MM.1S (cell line): ENCODE measurements at regions not wholly inside any gene's neighbourhood (a gene's known extent, or its start where the extent isn't known, plus 50 kb on each side); places are given as distances from the start of the nearest gene placed in this dataset.

ENCODE experiments used
- DNase-seq: peaks from one replicate; pipeline ENCODE4 v3.0.0-alpha.2; 2015
- H2AFZ ChIP-seq: fragments of 300-600 bp; sonication (generic); 2 replicates; pipeline ENCODE4 v1.6.0; 2016; ENCODE audit warnings: antibody characterized with exemption, low read length
- H3F3A ChIP-seq: fragments of 300-600 bp; sonication (generic); 2 replicates; pipeline ENCODE4 v1.6.1; 2016; ENCODE audit warnings: mild to moderate bottlenecking, antibody characterized with exemption, low read length, moderate library complexity, mixed read lengths; ENCODE audit not compliant: insufficient read depth
- H3K27ac ChIP-seq: fragments of 300-600 bp; sonication (generic); 2 replicates; pipeline ENCODE4 v1.5.1; 2016; ENCODE audit warnings: mild to moderate bottlenecking, low read length
- H3K27me3 ChIP-seq: fragments of 300-600 bp; sonication (generic); replicated peaks from 2 replicates; pipeline ENCODE4 v1.6.0; 2016; ENCODE audit warnings: low read length; ENCODE audit not compliant: insufficient read depth
- H3K36me3 ChIP-seq: fragments of 300-600 bp; sonication (generic); replicated peaks from 2 replicates; pipeline ENCODE4 v1.6.1; 2016; ENCODE audit warnings: mild to moderate bottlenecking, low read length, mixed read lengths; ENCODE audit not compliant: insufficient read depth
- H3K4me1 ChIP-seq: fragments of 300-600 bp; sonication (generic); 2 replicates; pipeline ENCODE4 v1.6.1; 2016; ENCODE audit warnings: low read length, mixed read lengths
- H3K4me2 ChIP-seq: fragments of 300-600 bp; sonication (generic); 2 replicates; pipeline ENCODE4 v1.6.0; 2016; ENCODE audit warnings: low read depth, low read length
- H3K4me3 ChIP-seq: fragments of 300-600 bp; sonication (generic); 2 replicates; pipeline ENCODE4 v1.5.1; 2016; ENCODE audit warnings: low read length, mixed read lengths
- H3K79me2 ChIP-seq: fragments of 300-600 bp; sonication (generic); 2 replicates; pipeline ENCODE4 v1.6.1; 2016; ENCODE audit warnings: mixed run types, low read length, mixed read lengths
- H3K9ac ChIP-seq: fragments of 300-600 bp; sonication (generic); 2 replicates; pipeline ENCODE4 v1.6.1; 2016; ENCODE audit warnings: low read length, mixed read lengths
- H3K9me2 ChIP-seq: fragments of 300-600 bp; sonication (generic); replicated peaks from 2 replicates; pipeline ENCODE4 v1.6.1; 2016; ENCODE audit warnings: mild to moderate bottlenecking, low read length, mixed read lengths; ENCODE audit not compliant: insufficient read depth
- H3K9me3 ChIP-seq: fragments of 300-600 bp; sonication (generic); replicated peaks from 2 replicates; pipeline ENCODE4 v1.6.1; 2016; ENCODE audit warnings: mild to moderate bottlenecking, low read length, mixed read lengths; ENCODE audit not compliant: insufficient read depth
- H4K20me1 ChIP-seq: fragments of 300-600 bp; sonication (generic); 2 replicates; pipeline ENCODE4 v1.6.1; 2016; ENCODE audit warnings: mild to moderate bottlenecking, low read length, moderate library complexity, mixed read lengths; ENCODE audit not compliant: insufficient read depth
- EZH2 ChIP-seq: fragments of 300-600 bp; sonication (generic); optimal IDR thresholded peaks from 2 replicates; pipeline ENCODE3; 2017; ENCODE audit warnings: low read depth, mild to moderate bottlenecking, antibody characterized with exemption, low read length, mixed read lengths
- EZH2phosphoT487 ChIP-seq: fragments of 300-600 bp; sonication (generic); IDR thresholded peaks from 2 replicates; pipeline ENCODE4 v1.6.1; 2018; ENCODE audit warnings: antibody characterized with exemption, low read length
- TF ChIP-seq, protein P1 (sequence below): fragments of 300-600 bp; sonication (generic); IDR thresholded peaks from 2 replicates; pipeline ENCODE4 v1.5.1; 2016; ENCODE audit warnings: antibody characterized with exemption, low read length, mixed read lengths

DNA sequence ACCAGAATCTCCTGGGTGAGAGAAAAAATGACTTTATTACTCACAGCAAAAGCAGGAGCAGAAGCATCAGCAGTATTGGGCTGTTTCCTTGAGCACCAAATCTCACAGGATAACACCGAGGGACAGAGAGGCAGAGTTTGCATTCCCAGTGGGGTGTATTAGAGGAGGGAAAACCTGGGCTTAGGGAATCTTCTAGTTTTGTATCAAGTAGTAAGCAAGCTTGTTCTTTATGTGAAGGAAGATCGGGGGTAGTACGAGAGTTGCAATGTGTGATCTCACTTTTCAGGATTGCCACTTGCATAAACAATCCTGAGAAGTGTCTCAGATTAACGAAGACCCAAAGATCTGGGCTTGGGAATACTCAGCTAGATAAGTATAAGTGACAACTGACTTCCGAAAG, 1163.0 kb downstream of the TAF11L14 start:
- H3K4me2 ChIP-seq = no peak overlapping the region

GRCh38 chr5:18798058-18798457, 1163.8 kb downstream of the TAF11L14 start:
- H3K4me1 ChIP-seq = no peaks in the 10 kb centered on the region
- H3K36me3 ChIP-seq = no peaks in the 10 kb centered on the region
- H3K4me2 ChIP-seq = no peak overlapping the region
- no peak overlapping the region for H3K9ac ChIP-seq
- no peaks in the 10 kb centered on the region for H4K20me1 ChIP-seq
- TF ChIP-seq EZH2phosphoT487 = no peak
- TF ChIP-seq EZH2 = no peak
- TF ChIP-seq, protein P1, sequence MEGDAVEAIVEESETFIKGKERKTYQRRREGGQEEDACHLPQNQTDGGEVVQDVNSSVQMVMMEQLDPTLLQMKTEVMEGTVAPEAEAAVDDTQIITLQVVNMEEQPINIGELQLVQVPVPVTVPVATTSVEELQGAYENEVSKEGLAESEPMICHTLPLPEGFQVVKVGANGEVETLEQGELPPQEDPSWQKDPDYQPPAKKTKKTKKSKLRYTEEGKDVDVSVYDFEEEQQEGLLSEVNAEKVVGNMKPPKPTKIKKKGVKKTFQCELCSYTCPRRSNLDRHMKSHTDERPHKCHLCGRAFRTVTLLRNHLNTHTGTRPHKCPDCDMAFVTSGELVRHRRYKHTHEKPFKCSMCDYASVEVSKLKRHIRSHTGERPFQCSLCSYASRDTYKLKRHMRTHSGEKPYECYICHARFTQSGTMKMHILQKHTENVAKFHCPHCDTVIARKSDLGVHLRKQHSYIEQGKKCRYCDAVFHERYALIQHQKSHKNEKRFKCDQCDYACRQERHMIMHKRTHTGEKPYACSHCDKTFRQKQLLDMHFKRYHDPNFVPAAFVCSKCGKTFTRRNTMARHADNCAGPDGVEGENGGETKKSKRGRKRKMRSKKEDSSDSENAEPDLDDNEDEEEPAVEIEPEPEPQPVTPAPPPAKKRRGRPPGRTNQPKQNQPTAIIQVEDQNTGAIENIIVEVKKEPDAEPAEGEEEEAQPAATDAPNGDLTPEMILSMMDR = no peak
- no peaks in the 10 kb centered on the region for H3K79me2 ChIP-seq
- H3F3A ChIP-seq = no peaks in the 10 kb centered on the region
- H3K27me3 ChIP-seq = no peaks in the 10 kb centered on the region
- no peak overlapping the region for H3K4me3 ChIP-seq
- H3K27ac ChIP-seq = no peak overlapping the region
- DNase-seq = no peak
- no peaks in the 10 kb centered on the region for H3K9me3 ChIP-seq
- H3K9me2 ChIP-seq = no peaks in the 10 kb centered on the region
- no peak overlapping the region for H2AFZ ChIP-seq

More for the DNA sequence above, 1163.0 kb downstream of the TAF11L14 start:
- Histone ChIP-seq H3F3A (no peaks in the 10 kb centered on the region), H3K4me1 (no peaks in the 10 kb centered on the region), H4K20me1 (no peaks in the 10 kb centered on the region), H3K27me3 (no peaks in the 10 kb centered on the region), H3K9ac (no peak overlapping the region), H3K9me3 (no peaks in the 10 kb centered on the region), H3K36me3 (no peaks in the 10 kb centered on the region), H3K4me3 (no peak overlapping the region), H3K79me2 (no peaks in the 10 kb centered on the region), H2AFZ (no peak overlapping the region), H3K9me2 (no peaks in the 10 kb centered on the region), H3K27ac (no peak overlapping the region)
- DNase-seq = no peak
- TF ChIP-seq EZH2 (no peak), EZH2phosphoT487 (no peak)
- TF ChIP-seq, protein P1 = no peak

DNA sequence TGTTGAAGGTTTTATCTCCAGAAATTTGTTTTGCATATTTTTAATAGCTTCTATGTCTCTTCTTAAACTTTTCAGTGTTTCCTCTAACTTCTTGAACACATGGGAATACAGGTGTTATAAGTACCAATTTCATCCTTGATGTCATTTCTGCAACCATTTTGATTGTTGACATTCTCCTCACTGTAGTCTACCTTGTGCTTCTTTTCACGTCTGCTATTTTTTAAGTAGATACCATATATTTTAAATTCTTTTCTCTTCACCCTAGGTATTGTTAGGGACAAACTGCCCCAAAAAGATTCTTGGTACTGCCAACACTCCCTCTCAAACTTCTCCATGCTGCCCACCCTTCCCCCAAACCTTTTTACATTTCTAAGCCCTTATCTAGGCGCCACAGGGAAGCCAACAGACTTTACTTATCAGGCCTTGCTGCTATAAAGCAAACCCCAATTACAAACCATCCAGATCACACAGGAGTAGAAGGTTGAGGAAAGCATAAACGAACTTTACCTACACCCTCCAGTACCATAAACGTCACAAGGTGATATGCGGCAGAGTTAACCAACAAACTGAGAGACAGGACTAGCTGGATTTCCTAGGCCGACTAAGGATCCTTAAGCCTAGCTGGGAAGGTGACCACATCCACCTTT, 1165.3 kb downstream of the TAF11L14 start:
- Histone ChIP-seq H2AFZ (no peak overlapping the region), H3F3A (no peaks in the 10 kb centered on the region), H3K36me3 (no peaks in the 10 kb centered on the region), H3K27me3 (no peaks in the 10 kb centered on the region), H3K9me3 (no peaks in the 10 kb centered on the region), H3K27ac (no peak overlapping the region), H3K4me3 (no peak overlapping the region), H3K9ac (no peak overlapping the region), H3K4me1 (no peaks in the 10 kb centered on the region), H3K9me2 (no peaks in the 10 kb centered on the region), H3K4me2 (no peak overlapping the region), H4K20me1 (no peaks in the 10 kb centered on the region), H3K79me2 (no peaks in the 10 kb centered on the region)
- TF ChIP-seq, protein P1 = no peak
- TF ChIP-seq EZH2 (no peak), EZH2phosphoT487 (no peak)
- no peak for DNase-seq
